GM23338 (cell line): ENCODE measurements at regions not wholly inside any gene's neighbourhood (a gene's known extent, or its start where the extent isn't known, plus 50 kb on each side); places are given as distances from the start of the nearest gene placed in this dataset.

Source experiments
- ATAC-seq: fragments of 200-7000 bp; cut with Tn5 transposase; 3 replicates; pipeline ENCODE4 v1.9.1; 2020
- DNase-seq: peaks from one replicate; pipeline ENCODE4 v3.0.0-alpha.2; 2015; ENCODE audit warnings: low spot score
- H2AFZ ChIP-seq: fragments of 200-600 bp; sonication (generic); 2 replicates; pipeline ENCODE4 v1.8.0; 2016; ENCODE audit warnings: antibody characterized with exemption, mild to moderate bottlenecking, moderate library complexity
- H3F3A ChIP-seq: fragments of 200-600 bp; sonication (generic); replicated peaks from 2 replicates; pipeline ENCODE4 v1.8.0; 2017; ENCODE audit warnings: antibody characterized with exemption, mixed run types, low read depth
- H3K27ac ChIP-seq: fragments of 200-600 bp; sonication (generic); 2 replicates; pipeline ENCODE4 v1.6.1; 2016; ENCODE audit warnings: low read depth
- H3K27me3 ChIP-seq: fragments of 200-600 bp; sonication (generic); 2 replicates; pipeline ENCODE4 v1.8.0; 2016; ENCODE audit warnings: mild to moderate bottlenecking, mixed run types, moderate library complexity; ENCODE audit not compliant: insufficient read depth
- H3K36me3 ChIP-seq: fragments of 200-600 bp; sonication (generic); 2 replicates; pipeline ENCODE4 v1.8.0; 2016; ENCODE audit warnings: mild to moderate bottlenecking; ENCODE audit not compliant: insufficient read depth
- H3K4me1 ChIP-seq: fragments of 200-600 bp; sonication (generic); 2 replicates; pipeline ENCODE4 v1.8.0; 2016; ENCODE audit warnings: mild to moderate bottlenecking, moderate library complexity; ENCODE audit not compliant: insufficient read depth
- H3K4me2 ChIP-seq: fragments of 200-600 bp; sonication (generic); 2 replicates; pipeline ENCODE4 v1.7.1; 2017; ENCODE audit warnings: mixed run types
- H3K4me3 ChIP-seq: fragments of 200-600 bp; sonication (generic); 2 replicates; pipeline ENCODE4 v1.6.1; 2016; ENCODE audit warnings: mixed run types
- H3K79me2 ChIP-seq: fragments of 200-600 bp; sonication (generic); replicated peaks from 2 replicates; pipeline ENCODE4 v1.8.0; 2017; ENCODE audit warnings: mild to moderate bottlenecking; ENCODE audit not compliant: insufficient read depth
- H3K9me2 ChIP-seq: fragments of 200-600 bp; sonication (generic); 2 replicates; pipeline ENCODE4 v1.8.0; 2017; ENCODE audit not compliant: insufficient read depth
- H4K20me1 ChIP-seq: fragments of 200-600 bp; sonication (generic); replicated peaks from 2 replicates; pipeline ENCODE4 v1.8.0; 2017; ENCODE audit warnings: mild to moderate bottlenecking; ENCODE audit not compliant: insufficient read depth
- H3K27ac Mint-ChIP-seq: 2 replicates; pipeline ENCODE4 v1.8.0; 2020; ENCODE audit warnings: inconsistent platforms, mild to moderate bottlenecking, moderate library complexity, mixed read lengths
- H3K27me3 Mint-ChIP-seq: 3 replicates; pipeline ENCODE4 v1.8.0; 2022; ENCODE audit warnings: low read depth, mild to moderate bottlenecking, moderate library complexity, mixed read lengths, inconsistent platforms; ENCODE audit not compliant: insufficient read depth, poor library complexity
- H3K36me3 Mint-ChIP-seq: 3 replicates; pipeline ENCODE4 v1.8.0; 2021; ENCODE audit warnings: low read depth, mild to moderate bottlenecking, inconsistent platforms, moderate library complexity, mixed read lengths
- H3K4me1 Mint-ChIP-seq: 3 replicates; pipeline ENCODE4 v1.8.0; 2020; ENCODE audit warnings: mild to moderate bottlenecking, inconsistent platforms, mixed read lengths
- H3K4me3 Mint-ChIP-seq: 3 replicates; pipeline ENCODE4 v1.8.0; 2021; ENCODE audit warnings: moderate library complexity, mild to moderate bottlenecking, inconsistent platforms, mixed read lengths
- H3K9me3 Mint-ChIP-seq: 3 replicates; pipeline ENCODE4 v1.8.0; 2020; ENCODE audit warnings: moderate library complexity, mild to moderate bottlenecking, inconsistent platforms, mixed read lengths
- CREB1 ChIP-seq: fragments of 250-450 bp; sonication (Bioruptor Pico); IDR thresholded peaks from 2 replicates; pipeline ENCODE4 v1.5.0; 2020; ENCODE audit warnings: low read depth, mild to moderate bottlenecking, moderate library complexity
- CTCF ChIP-seq, 2 experiments: fragments of 200-600 bp in 1 of 2; sonication (generic) in 1 of 2; conservative IDR thresholded peaks; 2 replicates each; pipeline versions ENCODE4 v1.5.1 to v1.6.1; 2016 to 2017; ENCODE audit warnings: antibody characterized with exemption in 2 of 2, low read depth in 2 of 2, mild to moderate bottlenecking in 2 of 2, moderate library complexity in 1 of 2
- ETS1 ChIP-seq: IDR thresholded peaks from 2 replicates; pipeline ENCODE4 v1.6.1; 2016; ENCODE audit warnings: antibody characterized with exemption
- EZH2 ChIP-seq: fragments of 200-600 bp; sonication (generic); IDR thresholded peaks from one replicate; pipeline ENCODE4 v1.8.0; 2017; ENCODE audit warnings: antibody characterized with exemption, mild to moderate bottlenecking, low read depth; ENCODE audit not compliant: unreplicated experiment
- EZH2phosphoT487 ChIP-seq: fragments of 200-600 bp; sonication (generic); IDR thresholded peaks from one replicate; pipeline ENCODE4 v1.8.1; 2018; ENCODE audit warnings: antibody characterized with exemption; ENCODE audit not compliant: unreplicated experiment
- JUNB ChIP-seq: IDR thresholded peaks from one replicate; pipeline ENCODE4 v1.6.1; 2016; ENCODE audit warnings: antibody characterized with exemption; ENCODE audit not compliant: unreplicated experiment
- NANOG ChIP-seq: IDR thresholded peaks from 2 replicates; pipeline ENCODE4 v1.6.1; 2016; ENCODE audit warnings: antibody characterized with exemption, borderline replicate concordance
- POLR2AphosphoS5 ChIP-seq: IDR thresholded peaks from 2 replicates; pipeline ENCODE4 v1.6.1; 2016; ENCODE audit warnings: antibody characterized with exemption, low read depth
- REST ChIP-seq: IDR thresholded peaks from one replicate; pipeline ENCODE4 v1.6.1; 2018; ENCODE audit warnings: antibody characterized with exemption; ENCODE audit not compliant: unreplicated experiment
- STAT1 ChIP-seq: IDR thresholded peaks from one replicate; pipeline ENCODE4 v1.6.1; 2016; ENCODE audit warnings: antibody characterized with exemption; ENCODE audit not compliant: unreplicated experiment
- ZNF114 ChIP-seq: fragments of 250-450 bp; sonication (Bioruptor Pico); IDR thresholded peaks from 2 replicates; pipeline ENCODE4 v1.5.0; 2020; ENCODE audit warnings: mild to moderate bottlenecking, moderate library complexity
- ZNF331 ChIP-seq: fragments of 250-450 bp; sonication (Bioruptor Pico); IDR thresholded peaks from 2 replicates; pipeline ENCODE4 v1.5.0; 2020; ENCODE audit warnings: low read depth, mild to moderate bottlenecking, moderate library complexity
- ZNF462 ChIP-seq: fragments of 250-450 bp; sonication (Bioruptor Pico); IDR thresholded peaks from 2 replicates; pipeline ENCODE4 v1.5.0; 2020; ENCODE audit warnings: mild to moderate bottlenecking, moderate library complexity

GRCh38 chr11:134815404-134815803, 403.4 kb upstream of the B3GAT1 start:
- H3K27ac ChIP-seq = no peak overlapping the region
- no peak overlapping the region; the same call in 1 of the 2 replicates for H2AFZ ChIP-seq
- H3K4me1 Mint-ChIP-seq = peaks cover 12% of the 10 kb centered on the region
- H3K4me3 ChIP-seq = no peak overlapping the region
- H3K27me3 Mint-ChIP-seq = peaks cover 4% of the 10 kb centered on the region
- no peaks in the 10 kb centered on the region for H3K79me2 ChIP-seq
- H4K20me1 ChIP-seq = no peaks in the 10 kb centered on the region
- no peaks in the 10 kb centered on the region for H3K36me3 Mint-ChIP-seq
- DNase-seq (no peak), ATAC-seq (no peak)
- H3K4me2 ChIP-seq = no peak overlapping the region
- 0 out of 2 replicates have a peak, but pooled peaks cover 3% of the 10 kb centered on the region for H3K4me1 ChIP-seq
- H3K9me3 Mint-ChIP-seq = no peaks in the 10 kb centered on the region
- no peaks in the 10 kb centered on the region for H3F3A ChIP-seq
- H3K36me3 ChIP-seq = no peaks in the 10 kb centered on the region
- H3K4me3 Mint-ChIP-seq = no peak overlapping the region
- H3K9me2 ChIP-seq = no peaks in the 10 kb centered on the region
- H3K27ac Mint-ChIP-seq = no peak overlapping the region
- TF ChIP-seq ZNF462 (CRISPR knock-in tag) = no peak
- TF ChIP-seq EZH2 = no peak
- no peak for TF ChIP-seq ZNF114
- no peak for TF ChIP-seq ZNF331
- no peak for TF ChIP-seq EZH2phosphoT487
- no peak for TF ChIP-seq ETS1
- TF ChIP-seq NANOG = no peak
- no peak for TF ChIP-seq POLR2AphosphoS5
- no peak for TF ChIP-seq CREB1 (CRISPR knock-in tag)
- TF ChIP-seq REST = no peak
- TF ChIP-seq JUNB = no peak
- TF ChIP-seq CTCF (conservative IDR thresholded peaks at IDR 0.05; ENCODE audit: low read depth in 2 of 2) = no peak
- no peak for TF ChIP-seq STAT1
- H3K27me3 ChIP-seq = no peaks in the 10 kb centered on the region
